ENCODE measurements at regions not wholly inside any gene's neighbourhood (a gene's known extent, or its start where the extent isn't known, plus 50 kb on each side); places are given as distances from the start of the nearest gene placed in this dataset.

GRCh38 chr2:190805843-190806242, 74.8 kb upstream of the GLS start:
- in situ Hi-C loops (cut with MboI; ENCODE audit: low sequenced_read_pairs, unreplicated experiment): loop anchor here (25.0 kb wide), 2 partner anchors 419 to 719 kb away; no protein-coding TSS in a partner anchor
- TF ChIP-seq CTCF (IDR thresholded peaks at IDR 0.05; ENCODE audit: borderline replicate concordance, control extremely low read depth, extremely low read depth, insufficient read depth, missing control alignments): no peak

GRCh38 chr2:190807886-190808285, 72.7 kb upstream of the GLS start:
- no peak for DNase-seq (ENCODE audit: low spot score)
- in situ Hi-C loops (cut with MboI; ENCODE audit: low sequenced_read_pairs, unreplicated experiment): loop anchor here (25.0 kb wide), 2 partner anchors 421 to 721 kb away; no protein-coding TSS in a partner anchor
- no peak for TF ChIP-seq CTCF (IDR thresholded peaks at IDR 0.05; ENCODE audit: borderline replicate concordance, control extremely low read depth, extremely low read depth, insufficient read depth, missing control alignments)

More at GRCh38 chr2:190805843-190806242, 74.8 kb upstream of the GLS start:
- no peak for DNase-seq (ENCODE audit: low spot score)

- no peak for TF ChIP-seq CTCF (IDR thresholded peaks at IDR 0.05; ENCODE audit: borderline replicate concordance, control extremely low read depth, extremely low read depth, insufficient read depth, missing control alignments)
- in situ Hi-C loops (cut with MboI; ENCODE audit: low sequenced_read_pairs, unreplicated experiment): loop anchor here (25.0 kb wide), 2 partner anchors 422 to 722 kb away; no protein-coding TSS in a partner anchor
- DNase-seq (ENCODE audit: low spot score): no peak
Measured at GRCh38 chr2:190809139-190809764, 71.4 kb upstream of the GLS start.

DNA sequence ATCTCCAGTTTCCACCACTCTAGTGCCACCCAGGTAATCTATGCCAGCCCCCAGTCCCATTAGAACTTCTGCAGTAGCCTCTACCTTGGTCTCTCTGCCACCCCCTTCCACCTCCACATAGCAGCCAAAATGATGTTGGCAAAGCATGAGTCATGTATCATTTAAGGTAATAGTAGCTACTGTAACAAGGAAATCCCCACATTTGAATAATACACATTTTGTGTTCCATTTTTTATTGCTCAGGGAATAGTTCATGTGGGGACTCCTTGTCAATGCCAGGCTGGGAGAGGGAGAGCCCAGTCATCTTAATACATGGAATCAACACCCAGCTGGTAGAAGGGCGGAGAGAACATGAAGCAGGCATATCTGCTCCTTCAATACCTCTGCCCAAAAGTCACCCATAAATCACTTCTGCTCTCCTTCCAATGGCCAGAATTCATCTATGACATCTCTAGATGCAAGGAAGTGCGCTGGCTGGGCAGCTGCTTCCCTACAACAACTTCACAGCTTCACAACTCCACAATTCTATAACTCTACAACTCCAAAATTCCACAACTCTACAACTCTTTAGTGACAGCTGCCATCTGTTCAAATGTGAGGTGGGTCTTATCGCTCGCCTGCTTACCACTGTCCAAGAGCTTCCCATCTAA, 70.6 kb upstream of the GLS start:
- in situ Hi-C loops (cut with MboI; ENCODE audit: low sequenced_read_pairs, unreplicated experiment): loop anchor here (25.0 kb wide), 2 partner anchors 423 to 723 kb away; no protein-coding TSS in a partner anchor
- no peak for DNase-seq (ENCODE audit: low spot score)
- TF ChIP-seq CTCF (IDR thresholded peaks at IDR 0.05; ENCODE audit: borderline replicate concordance, control extremely low read depth, extremely low read depth, insufficient read depth, missing control alignments): no peak

- in situ Hi-C loops (cut with MboI; ENCODE audit: low sequenced_read_pairs, unreplicated experiment): loop anchor here (25.0 kb wide), 2 partner anchors 424 to 724 kb away; no protein-coding TSS in a partner anchor
- TF ChIP-seq CTCF (IDR thresholded peaks at IDR 0.05; ENCODE audit: borderline replicate concordance, control extremely low read depth, extremely low read depth, insufficient read depth, missing control alignments): no peak
- no peak for DNase-seq (ENCODE audit: low spot score)
Measured at GRCh38 chr2:190810981-190811587, 69.5 kb upstream of the GLS start.

- DNase-seq (ENCODE audit: low spot score): no peak
- in situ Hi-C loops (cut with MboI; ENCODE audit: low sequenced_read_pairs, unreplicated experiment): loop anchor here (25.0 kb wide), 2 partner anchors 425 to 725 kb away; no protein-coding TSS in a partner anchor
- no peak for TF ChIP-seq CTCF (IDR thresholded peaks at IDR 0.05; ENCODE audit: borderline replicate concordance, control extremely low read depth, extremely low read depth, insufficient read depth, missing control alignments)
Measured at GRCh38 chr2:190811811-190812210, 68.8 kb upstream of the GLS start.
